GM12891 (cell line): ENCODE measurements at regions not wholly inside any gene's neighbourhood (a gene's known extent, or its start where the extent isn't known, plus 50 kb on each side); places are given as distances from the start of the nearest gene placed in this dataset.

Experiments
- POLR2A ChIP-seq: IDR thresholded peaks from 2 replicates; pipeline ENCODE4 v1.6.1; 2011; ENCODE audit warnings: low read depth, low read length, control low read depth
- SPI1 ChIP-seq: IDR thresholded peaks from 2 replicates; pipeline ENCODE4 v1.6.1; 2011; ENCODE audit warnings: low read depth, low read length, control low read depth

GRCh38 chr15:79738143-79738542 is 158.7 kb downstream of the MTHFS start:
- TF ChIP-seq POLR2A (no peak), SPI1 (no peak)
